H1 (cell line): ENCODE measurements at regions not wholly inside any gene's neighbourhood (a gene's known extent, or its start where the extent isn't known, plus 50 kb on each side); places are given as distances from the start of the nearest gene placed in this dataset.

Experiments used
- ASH2L ChIP-seq: fragments of 200-600, 300-600 bp; sonication (generic); IDR thresholded peaks from one replicate; pipeline ENCODE4 v1.7.1; 2017; ENCODE audit warnings: low read length
- EGR1 ChIP-seq: IDR thresholded peaks from 2 replicates; pipeline ENCODE4 v1.6.1; 2011; ENCODE audit warnings: low read depth, low read length, borderline replicate concordance
- EP300 ChIP-seq, 2 experiments: IDR thresholded peaks; 1 replicate in 1 of 2; 2 replicates in 1 of 2; pipeline ENCODE4 v1.6.1; 2011 to 2012; ENCODE audit warnings: low read depth in 2 of 2, low read length in 2 of 2, mild to moderate bottlenecking in 2 of 2, borderline replicate concordance in 1 of 2, inconsistent platforms in 1 of 2, moderate library complexity in 1 of 2
- POU5F1 ChIP-seq: IDR thresholded peaks from 2 replicates; pipeline ENCODE4 v1.6.1; 2011; ENCODE audit warnings: low read depth, mild to moderate bottlenecking, low read length, moderate library complexity
- RAD21 ChIP-seq, 2 experiments: IDR thresholded peaks in 1 of 2; conservative IDR thresholded peaks in 1 of 2; 2 replicates each; pipeline ENCODE4 v1.6.1; 2011; ENCODE audit warnings: low read depth in 2 of 2, low read length in 2 of 2, improper control_type of control experiment in 1 of 2, inconsistent platforms in 1 of 2, mild to moderate bottlenecking in 1 of 2, moderate library complexity in 1 of 2
- SP4 ChIP-seq: IDR thresholded peaks from 2 replicates; pipeline ENCODE4 v1.6.1; 2012; ENCODE audit warnings: low read length, inconsistent platforms
- SRF ChIP-seq: IDR thresholded peaks from 2 replicates; pipeline ENCODE4 v1.6.1; 2011; ENCODE audit warnings: mild to moderate bottlenecking, low read depth, low read length, moderate library complexity
- SUZ12 ChIP-seq: fragments of 200-600 bp; sonication (generic); IDR thresholded peaks from 2 replicates; pipeline ENCODE4 v1.6.1; 2012; ENCODE audit warnings: mild to moderate bottlenecking, inconsistent platforms, low read length, moderate library complexity, mixed read lengths
- TF ChIP-seq, protein P1 (sequence below): fragments of 300-600 bp; sonication (generic); IDR thresholded peaks from 2 replicates; pipeline ENCODE4 v1.7.1; 2012; ENCODE audit warnings: low read length, moderate library complexity, mild to moderate bottlenecking, inconsistent platforms; ENCODE audit not compliant: insufficient replicate concordance
- TF ChIP-seq, protein P2 (sequence below): IDR thresholded peaks from 2 replicates; pipeline ENCODE4 v1.6.1; 2012; ENCODE audit warnings: low read length, inconsistent platforms

DNA sequence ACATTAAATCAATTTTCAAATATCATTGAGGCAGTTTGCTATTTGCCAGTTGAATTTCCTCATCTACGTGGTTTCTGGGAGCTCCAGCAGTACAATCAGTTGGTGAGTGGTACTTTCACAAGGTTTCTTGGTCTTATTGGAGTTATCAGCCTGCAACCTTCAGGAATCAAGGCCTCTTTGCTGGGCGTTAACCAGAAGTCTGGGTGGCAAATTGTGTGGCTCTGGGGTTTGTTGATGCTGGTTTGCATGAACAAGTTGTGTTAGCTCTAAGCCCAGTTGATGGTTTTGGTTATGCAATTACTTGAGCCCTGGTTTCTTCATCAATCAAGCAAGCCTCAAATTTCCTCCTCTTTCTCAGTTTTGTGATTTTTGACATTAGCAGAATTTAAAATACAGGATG is 152.9 kb upstream of the ANKRD55 start (continued):
- TF ChIP-seq, protein P1, sequence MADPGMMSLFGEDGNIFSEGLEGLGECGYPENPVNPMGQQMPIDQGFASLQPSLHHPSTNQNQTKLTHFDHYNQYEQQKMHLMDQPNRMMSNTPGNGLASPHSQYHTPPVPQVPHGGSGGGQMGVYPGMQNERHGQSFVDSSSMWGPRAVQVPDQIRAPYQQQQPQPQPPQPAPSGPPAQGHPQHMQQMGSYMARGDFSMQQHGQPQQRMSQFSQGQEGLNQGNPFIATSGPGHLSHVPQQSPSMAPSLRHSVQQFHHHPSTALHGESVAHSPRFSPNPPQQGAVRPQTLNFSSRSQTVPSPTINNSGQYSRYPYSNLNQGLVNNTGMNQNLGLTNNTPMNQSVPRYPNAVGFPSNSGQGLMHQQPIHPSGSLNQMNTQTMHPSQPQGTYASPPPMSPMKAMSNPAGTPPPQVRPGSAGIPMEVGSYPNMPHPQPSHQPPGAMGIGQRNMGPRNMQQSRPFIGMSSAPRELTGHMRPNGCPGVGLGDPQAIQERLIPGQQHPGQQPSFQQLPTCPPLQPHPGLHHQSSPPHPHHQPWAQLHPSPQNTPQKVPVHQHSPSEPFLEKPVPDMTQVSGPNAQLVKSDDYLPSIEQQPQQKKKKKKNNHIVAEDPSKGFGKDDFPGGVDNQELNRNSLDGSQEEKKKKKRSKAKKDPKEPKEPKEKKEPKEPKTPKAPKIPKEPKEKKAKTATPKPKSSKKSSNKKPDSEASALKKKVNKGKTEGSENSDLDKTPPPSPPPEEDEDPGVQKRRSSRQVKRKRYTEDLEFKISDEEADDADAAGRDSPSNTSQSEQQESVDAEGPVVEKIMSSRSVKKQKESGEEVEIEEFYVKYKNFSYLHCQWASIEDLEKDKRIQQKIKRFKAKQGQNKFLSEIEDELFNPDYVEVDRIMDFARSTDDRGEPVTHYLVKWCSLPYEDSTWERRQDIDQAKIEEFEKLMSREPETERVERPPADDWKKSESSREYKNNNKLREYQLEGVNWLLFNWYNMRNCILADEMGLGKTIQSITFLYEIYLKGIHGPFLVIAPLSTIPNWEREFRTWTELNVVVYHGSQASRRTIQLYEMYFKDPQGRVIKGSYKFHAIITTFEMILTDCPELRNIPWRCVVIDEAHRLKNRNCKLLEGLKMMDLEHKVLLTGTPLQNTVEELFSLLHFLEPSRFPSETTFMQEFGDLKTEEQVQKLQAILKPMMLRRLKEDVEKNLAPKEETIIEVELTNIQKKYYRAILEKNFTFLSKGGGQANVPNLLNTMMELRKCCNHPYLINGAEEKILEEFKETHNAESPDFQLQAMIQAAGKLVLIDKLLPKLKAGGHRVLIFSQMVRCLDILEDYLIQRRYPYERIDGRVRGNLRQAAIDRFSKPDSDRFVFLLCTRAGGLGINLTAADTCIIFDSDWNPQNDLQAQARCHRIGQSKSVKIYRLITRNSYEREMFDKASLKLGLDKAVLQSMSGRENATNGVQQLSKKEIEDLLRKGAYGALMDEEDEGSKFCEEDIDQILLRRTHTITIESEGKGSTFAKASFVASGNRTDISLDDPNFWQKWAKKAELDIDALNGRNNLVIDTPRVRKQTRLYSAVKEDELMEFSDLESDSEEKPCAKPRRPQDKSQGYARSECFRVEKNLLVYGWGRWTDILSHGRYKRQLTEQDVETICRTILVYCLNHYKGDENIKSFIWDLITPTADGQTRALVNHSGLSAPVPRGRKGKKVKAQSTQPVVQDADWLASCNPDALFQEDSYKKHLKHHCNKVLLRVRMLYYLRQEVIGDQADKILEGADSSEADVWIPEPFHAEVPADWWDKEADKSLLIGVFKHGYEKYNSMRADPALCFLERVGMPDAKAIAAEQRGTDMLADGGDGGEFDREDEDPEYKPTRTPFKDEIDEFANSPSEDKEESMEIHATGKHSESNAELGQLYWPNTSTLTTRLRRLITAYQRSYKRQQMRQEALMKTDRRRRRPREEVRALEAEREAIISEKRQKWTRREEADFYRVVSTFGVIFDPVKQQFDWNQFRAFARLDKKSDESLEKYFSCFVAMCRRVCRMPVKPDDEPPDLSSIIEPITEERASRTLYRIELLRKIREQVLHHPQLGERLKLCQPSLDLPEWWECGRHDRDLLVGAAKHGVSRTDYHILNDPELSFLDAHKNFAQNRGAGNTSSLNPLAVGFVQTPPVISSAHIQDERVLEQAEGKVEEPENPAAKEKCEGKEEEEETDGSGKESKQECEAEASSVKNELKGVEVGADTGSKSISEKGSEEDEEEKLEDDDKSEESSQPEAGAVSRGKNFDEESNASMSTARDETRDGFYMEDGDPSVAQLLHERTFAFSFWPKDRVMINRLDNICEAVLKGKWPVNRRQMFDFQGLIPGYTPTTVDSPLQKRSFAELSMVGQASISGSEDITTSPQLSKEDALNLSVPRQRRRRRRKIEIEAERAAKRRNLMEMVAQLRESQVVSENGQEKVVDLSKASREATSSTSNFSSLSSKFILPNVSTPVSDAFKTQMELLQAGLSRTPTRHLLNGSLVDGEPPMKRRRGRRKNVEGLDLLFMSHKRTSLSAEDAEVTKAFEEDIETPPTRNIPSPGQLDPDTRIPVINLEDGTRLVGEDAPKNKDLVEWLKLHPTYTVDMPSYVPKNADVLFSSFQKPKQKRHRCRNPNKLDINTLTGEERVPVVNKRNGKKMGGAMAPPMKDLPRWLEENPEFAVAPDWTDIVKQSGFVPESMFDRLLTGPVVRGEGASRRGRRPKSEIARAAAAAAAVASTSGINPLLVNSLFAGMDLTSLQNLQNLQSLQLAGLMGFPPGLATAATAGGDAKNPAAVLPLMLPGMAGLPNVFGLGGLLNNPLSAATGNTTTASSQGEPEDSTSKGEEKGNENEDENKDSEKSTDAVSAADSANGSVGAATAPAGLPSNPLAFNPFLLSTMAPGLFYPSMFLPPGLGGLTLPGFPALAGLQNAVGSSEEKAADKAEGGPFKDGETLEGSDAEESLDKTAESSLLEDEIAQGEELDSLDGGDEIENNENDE, result no peak
- TF ChIP-seq SRF (no peak), RAD21 (IDR thresholded peaks at IDR 0.05 in 1 of 2, conservative IDR thresholded peaks at IDR 0.05 in 1 of 2; ENCODE audit: low read depth in 2 of 2, low read length in 2 of 2) (no peak), SP4 (no peak), EGR1 (no peak), SUZ12 (no peak), ASH2L (no peak), EP300 (IDR thresholded peaks at IDR 0.05; ENCODE audit: borderline replicate concordance in 1 of 2, low read depth in 2 of 2, low read length in 2 of 2) (no peak), POU5F1 (no peak)
- TF ChIP-seq, protein P2, sequence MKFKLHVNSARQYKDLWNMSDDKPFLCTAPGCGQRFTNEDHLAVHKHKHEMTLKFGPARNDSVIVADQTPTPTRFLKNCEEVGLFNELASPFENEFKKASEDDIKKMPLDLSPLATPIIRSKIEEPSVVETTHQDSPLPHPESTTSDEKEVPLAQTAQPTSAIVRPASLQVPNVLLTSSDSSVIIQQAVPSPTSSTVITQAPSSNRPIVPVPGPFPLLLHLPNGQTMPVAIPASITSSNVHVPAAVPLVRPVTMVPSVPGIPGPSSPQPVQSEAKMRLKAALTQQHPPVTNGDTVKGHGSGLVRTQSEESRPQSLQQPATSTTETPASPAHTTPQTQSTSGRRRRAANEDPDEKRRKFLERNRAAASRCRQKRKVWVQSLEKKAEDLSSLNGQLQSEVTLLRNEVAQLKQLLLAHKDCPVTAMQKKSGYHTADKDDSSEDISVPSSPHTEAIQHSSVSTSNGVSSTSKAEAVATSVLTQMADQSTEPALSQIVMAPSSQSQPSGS, result no peak
